ENCODE measurements at regions not wholly inside any gene's neighbourhood (a gene's known extent, or its start where the extent isn't known, plus 50 kb on each side); places are given as distances from the start of the nearest gene placed in this dataset.

GRCh38 chr3:126287171-126287535 is 70.1 kb downstream of the KLF15 start:
- TF ChIP-seq CTCF (IDR thresholded peaks at IDR 0.05): no peak
- no peak for TF ChIP-seq POLR2A (IDR thresholded peaks at IDR 0.05)
- TF ChIP-seq POLR2AphosphoS5 (IDR thresholded peaks at IDR 0.05): no peak
